OCI-LY7 (cell line): ENCODE measurements at regions not wholly inside any gene's neighbourhood (a gene's known extent, or its start where the extent isn't known, plus 50 kb on each side); places are given as distances from the start of the nearest gene placed in this dataset.

Source experiments
- EZH2phosphoT487 ChIP-seq: fragments of 200-600 bp; sonication (generic); IDR thresholded peaks from 2 replicates; pipeline ENCODE4 v1.6.1; 2018; ENCODE audit warnings: low read depth, borderline replicate concordance, mild to moderate bottlenecking, mixed run types, antibody characterized with exemption, low read length, moderate library complexity, mixed read lengths
- TF ChIP-seq, protein P1 (sequence below): fragments of 200-600 bp; sonication (generic); conservative IDR thresholded peaks from 2 replicates; pipeline ENCODE4 v1.5.1; 2014; ENCODE audit warnings: mild to moderate bottlenecking, antibody characterized with exemption, low read length, moderate library complexity, mixed read lengths

GRCh38 chr11:95682552-95682951 lies 107.0 kb downstream of the FAM76B start:
- TF ChIP-seq, protein P1, sequence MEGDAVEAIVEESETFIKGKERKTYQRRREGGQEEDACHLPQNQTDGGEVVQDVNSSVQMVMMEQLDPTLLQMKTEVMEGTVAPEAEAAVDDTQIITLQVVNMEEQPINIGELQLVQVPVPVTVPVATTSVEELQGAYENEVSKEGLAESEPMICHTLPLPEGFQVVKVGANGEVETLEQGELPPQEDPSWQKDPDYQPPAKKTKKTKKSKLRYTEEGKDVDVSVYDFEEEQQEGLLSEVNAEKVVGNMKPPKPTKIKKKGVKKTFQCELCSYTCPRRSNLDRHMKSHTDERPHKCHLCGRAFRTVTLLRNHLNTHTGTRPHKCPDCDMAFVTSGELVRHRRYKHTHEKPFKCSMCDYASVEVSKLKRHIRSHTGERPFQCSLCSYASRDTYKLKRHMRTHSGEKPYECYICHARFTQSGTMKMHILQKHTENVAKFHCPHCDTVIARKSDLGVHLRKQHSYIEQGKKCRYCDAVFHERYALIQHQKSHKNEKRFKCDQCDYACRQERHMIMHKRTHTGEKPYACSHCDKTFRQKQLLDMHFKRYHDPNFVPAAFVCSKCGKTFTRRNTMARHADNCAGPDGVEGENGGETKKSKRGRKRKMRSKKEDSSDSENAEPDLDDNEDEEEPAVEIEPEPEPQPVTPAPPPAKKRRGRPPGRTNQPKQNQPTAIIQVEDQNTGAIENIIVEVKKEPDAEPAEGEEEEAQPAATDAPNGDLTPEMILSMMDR, result no peak
- TF ChIP-seq EZH2phosphoT487, result no peak
